Raji (cell line): ENCODE measurements at regions not wholly inside any gene's neighbourhood (a gene's known extent, or its start where the extent isn't known, plus 50 kb on each side); places are given as distances from the start of the nearest gene placed in this dataset.

Experiments used
- POLR2A ChIP-seq: IDR thresholded peaks from 2 replicates; pipeline ENCODE4 v1.6.1; 2011; ENCODE audit warnings: low read depth, low read length, control low read depth; ENCODE audit not compliant: insufficient read depth

GRCh38 chr5:56601641-56602071, 213.7 kb upstream of the MAP3K1 start:
- no peak for TF ChIP-seq POLR2A

- no peak for TF ChIP-seq POLR2A
Measured at GRCh38 chr5:56598941-56599340, 216.4 kb upstream of the MAP3K1 start.

- TF ChIP-seq POLR2A, result no peak
Measured at GRCh38 chr5:56596155-56596554, 219.2 kb upstream of the MAP3K1 start.

- TF ChIP-seq POLR2A, result no peak
Measured at GRCh38 chr5:56595566-56595965, 219.8 kb upstream of the MAP3K1 start.

- no peak for TF ChIP-seq POLR2A
Measured at GRCh38 chr5:56594792-56595191, 220.6 kb upstream of the MAP3K1 start.

- TF ChIP-seq POLR2A, result no peak
Measured at GRCh38 chr5:56591081-56591480, 224.3 kb upstream of the MAP3K1 start.

- TF ChIP-seq POLR2A, result no peak
Measured at GRCh38 chr5:56589481-56589860, 225.9 kb upstream of the MAP3K1 start.

- peak; percentile 22; the same call in 1 of the 2 replicates for TF ChIP-seq POLR2A
Measured at GRCh38 chr5:56588636-56589480, 226.5 kb upstream of the MAP3K1 start.

- TF ChIP-seq POLR2A, result no peak
Measured at GRCh38 chr5:56588131-56588487, 227.2 kb upstream of the MAP3K1 start.

- TF ChIP-seq POLR2A, result no peak
Measured at GRCh38 chr5:56587381-56588130, 227.8 kb upstream of the MAP3K1 start.

- no peak for TF ChIP-seq POLR2A
Measured at GRCh38 chr5:56585999-56586691, 229.2 kb upstream of the MAP3K1 start.

GRCh38 chr5:56585461-56585860, 229.9 kb upstream of the MAP3K1 start:
- TF ChIP-seq POLR2A, result no peak

- no peak for TF ChIP-seq POLR2A
Measured at GRCh38 chr5:56581426-56581825, 233.9 kb upstream of the MAP3K1 start.

- no peak for TF ChIP-seq POLR2A
Measured at GRCh38 chr5:56580864-56581263, 234.5 kb upstream of the MAP3K1 start.

- TF ChIP-seq POLR2A, result no peak
Measured at GRCh38 chr5:56575821-56576220, 239.5 kb upstream of the MAP3K1 start.

- TF ChIP-seq POLR2A, result no peak
Measured at GRCh38 chr5:56574778-56575177, 240.6 kb upstream of the MAP3K1 start.

GRCh38 chr5:56569566-56569965, 245.8 kb upstream of the MAP3K1 start:
- TF ChIP-seq POLR2A, result no peak
